Stomach (tissue), 4 donors: ENCODE measurements at regions not wholly inside any gene's neighbourhood (a gene's known extent, or its start where the extent isn't known, plus 50 kb on each side); places are given as distances from the start of the nearest gene placed in this dataset.

Experiments used
- CTCF ChIP-seq, 7 experiments: fragments of 450-650 bp in 4 of 7; fragments of 200-600 bp in 3 of 7; sonication (generic) in 3 of 7; IDR thresholded peaks; one replicate each; pipeline ENCODE4 v1.5.1; 2016 to 2019; ENCODE audit warnings: antibody characterized with exemption in 7 of 7, control low read depth in 2 of 7, mild to moderate bottlenecking in 1 of 7
- POLR2AphosphoS5 ChIP-seq, 3 donors: sonication (generic); formaldehyde crosslinking; IDR thresholded peaks; one replicate each; pipeline ENCODE4 v1.6.1; 2016; ENCODE audit warnings: antibody characterized with exemption in 3 of 3

- TF ChIP-seq POLR2AphosphoS5 (IDR thresholded peaks at IDR 0.05) (no peak), CTCF (IDR thresholded peaks at IDR 0.05) (no peak)
Observed at GRCh38 chr2:216569765-216570164, 63.5 kb upstream of the IGFBP2 start.
